Fibroblast of peridontal ligament (primary cell): ENCODE measurements at regions not wholly inside any gene's neighbourhood (a gene's known extent, or its start where the extent isn't known, plus 50 kb on each side); places are given as distances from the start of the nearest gene placed in this dataset.

ENCODE experiments used
- DNase-seq: peaks from one replicate; pipeline ENCODE4 v3.0.0-alpha.2; 2010; ENCODE audit errors: extremely low read depth

- no peak for DNase-seq
Measured at GRCh38 chr2:156647377-156648010, 211.3 kb downstream of the GPD2 start.

GRCh38 chr2:156648522-156648921 is 212.3 kb downstream of the GPD2 start:
- DNase-seq: no peak

- DNase-seq: peak; percentile 33
Measured at GRCh38 chr2:156649596-156649995, 213.4 kb downstream of the GPD2 start.

- no peak for DNase-seq
Measured at GRCh38 chr2:156652691-156653090, 216.5 kb downstream of the GPD2 start.

- DNase-seq: no peak
Measured at GRCh38 chr2:156653675-156654074, 217.5 kb downstream of the GPD2 start.

GRCh38 chr2:156657809-156658208 is 221.6 kb downstream of the GPD2 start:
- DNase-seq: no peak

GRCh38 chr2:156659694-156660093 is 223.5 kb downstream of the GPD2 start:
- DNase-seq: no peak

GRCh38 chr2:156663757-156664409 is 227.7 kb downstream of the GPD2 start:
- DNase-seq: no peak

- no peak for DNase-seq
Measured at GRCh38 chr2:156666130-156666785, 230.1 kb downstream of the GPD2 start.

- no peak for DNase-seq
Measured at GRCh38 chr2:156670104-156670503, 233.9 kb downstream of the GPD2 start.

- no peak for DNase-seq
Measured at GRCh38 chr2:156671706-156672361, 235.7 kb downstream of the GPD2 start.

GRCh38 chr2:156672556-156673332 is 236.6 kb downstream of the GPD2 start:
- no peak for DNase-seq

- no peak for DNase-seq
Measured at GRCh38 chr2:156673333-156673615, 237.1 kb downstream of the GPD2 start.

GRCh38 chr2:156673981-156674380 is 237.8 kb downstream of the GPD2 start:
- DNase-seq: no peak

GRCh38 chr2:156675896-156676295 is 239.7 kb downstream of the GPD2 start:
- no peak for DNase-seq

- no peak for DNase-seq
Measured at GRCh38 chr2:156679820-156680219, 243.6 kb downstream of the GPD2 start.

GRCh38 chr2:156680266-156680665 is 244.1 kb downstream of the GPD2 start:
- no peak for DNase-seq

- DNase-seq: no peak
Measured at GRCh38 chr2:156687126-156687525, 250.9 kb downstream of the GPD2 start.

- peak; percentile 1 for DNase-seq
Measured at GRCh38 chr2:156687715-156688114, 251.5 kb downstream of the GPD2 start.

- DNase-seq: no peak
Measured at GRCh38 chr2:156689939-156690338, 253.8 kb downstream of the GPD2 start.

- DNase-seq: no peak
Measured at GRCh38 chr2:156691014-156691413, 254.8 kb downstream of the GPD2 start.

GRCh38 chr2:156695020-156695419 is 258.8 kb downstream of the GPD2 start:
- no peak for DNase-seq
